Sigmoid colon (tissue), 4 donors: ENCODE measurements at regions not wholly inside any gene's neighbourhood (a gene's known extent, or its start where the extent isn't known, plus 50 kb on each side); places are given as distances from the start of the nearest gene placed in this dataset.

Experiments used
- CTCF ChIP-seq, 4 experiments: fragments of 450-650 bp in 3 of 4; fragments of 200-600 bp in 1 of 4; IDR thresholded peaks; one replicate each; pipeline ENCODE4 v1.5.1; 2016 to 2019; ENCODE audit warnings: antibody characterized with exemption in 4 of 4, mild to moderate bottlenecking in 3 of 4, moderate library complexity in 2 of 4
- POLR2A ChIP-seq, 2 donors: fragments of 450-650 bp; IDR thresholded peaks; one replicate each; pipeline ENCODE4 v1.6.1; 2016; ENCODE audit warnings: antibody characterized with exemption in 2 of 2, mild to moderate bottlenecking in 2 of 2, moderate library complexity in 2 of 2
- POLR2AphosphoS5 ChIP-seq, 4 donors: sonication (generic); formaldehyde crosslinking; IDR thresholded peaks; one replicate each; pipeline ENCODE4 v1.6.1; 2017; ENCODE audit warnings: antibody characterized with exemption in 4 of 4

DNA sequence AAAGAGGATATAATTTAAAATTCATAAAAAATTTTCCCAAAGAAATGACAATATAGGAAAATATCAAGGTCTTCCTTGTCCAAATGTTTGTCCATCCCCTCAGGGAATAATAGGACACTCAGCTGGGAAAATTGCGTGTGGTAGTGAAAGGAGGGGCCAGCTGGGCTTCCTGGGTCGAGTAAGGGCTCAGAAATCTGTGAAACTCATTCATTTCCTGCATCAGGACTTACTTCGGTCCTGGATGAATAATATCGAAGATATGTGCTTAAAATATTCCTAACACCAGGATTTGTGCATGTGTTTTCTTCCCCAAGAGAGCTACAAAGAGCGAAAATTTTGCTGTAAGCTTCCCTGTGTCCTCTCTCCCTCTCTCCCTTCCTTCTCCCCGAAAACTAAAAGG, 118.2 kb upstream of the GJE1 start:
- no peak for TF ChIP-seq CTCF (IDR thresholded peaks at IDR 0.05)
- no peak for TF ChIP-seq POLR2A (IDR thresholded peaks at IDR 0.05)
- TF ChIP-seq POLR2AphosphoS5 (IDR thresholded peaks at IDR 0.05) = no peak
